Fibroblast of lung (primary cell): ENCODE measurements at regions not wholly inside any gene's neighbourhood (a gene's known extent, or its start where the extent isn't known, plus 50 kb on each side); places are given as distances from the start of the nearest gene placed in this dataset.

Source experiments
- DNase-seq, 2 donors: peaks; one replicate each; pipeline versions ENCODE4 v3.0.0 to v3.0.0-alpha.2; 2010; ENCODE audit warnings: low read depth in 2 of 2
- H2AFZ ChIP-seq: 2 replicates; pipeline ENCODE4 v1.5.1; 2012; ENCODE audit warnings: low read length, control low read depth, inconsistent platforms
- H3K27ac ChIP-seq: 2 replicates; pipeline ENCODE4 v1.5.1; 2011; ENCODE audit warnings: low read length, control low read depth; ENCODE audit not compliant: insufficient read depth
- H3K27me3 ChIP-seq: 2 replicates; pipeline ENCODE4 v1.5.1; 2011; ENCODE audit warnings: mild to moderate bottlenecking, low read length; ENCODE audit not compliant: control insufficient read depth, insufficient read depth
- H3K36me3 ChIP-seq: 2 replicates; pipeline ENCODE4 v1.5.1; 2011; ENCODE audit warnings: low read length; ENCODE audit not compliant: control insufficient read depth, insufficient read depth
- H3K4me1 ChIP-seq: 2 replicates; pipeline ENCODE4 v1.5.1; 2011; ENCODE audit warnings: low read length; ENCODE audit not compliant: control insufficient read depth, insufficient read depth; ENCODE audit errors: extremely low read depth
- H3K4me2 ChIP-seq: 2 replicates; pipeline ENCODE4 v1.5.1; 2011; ENCODE audit warnings: low read length, control low read depth; ENCODE audit not compliant: insufficient read depth; ENCODE audit errors: extremely low read depth
- H3K4me3 ChIP-seq, 4 experiments: fragments of 200-600 bp in 1 of 4; sonication (generic) in 1 of 4; replicated peaks in 1 of 4; 2 replicates each; pipeline ENCODE4 v1.5.1; 2011 to 2016; ENCODE audit warnings: low read length in 4 of 4, low read depth in 3 of 4, mild to moderate bottlenecking in 3 of 4, control low read depth in 2 of 4, inconsistent platforms in 1 of 4, mixed read lengths in 1 of 4; ENCODE audit not compliant: insufficient read depth in 1 of 4; ENCODE audit errors: control extremely low read depth in 1 of 4
- H3K79me2 ChIP-seq: 2 replicates; pipeline ENCODE4 v1.5.1; 2012; ENCODE audit warnings: mild to moderate bottlenecking, low read length, inconsistent platforms; ENCODE audit not compliant: control insufficient read depth, insufficient read depth
- H3K9ac ChIP-seq: 2 replicates; pipeline ENCODE4 v1.5.1; 2011; ENCODE audit warnings: mild to moderate bottlenecking, low read length, control low read depth; ENCODE audit not compliant: insufficient read depth
- H3K9me3 ChIP-seq: 2 replicates; pipeline ENCODE4 v1.5.1; 2012; ENCODE audit warnings: low read depth, low read length; ENCODE audit not compliant: control insufficient read depth, insufficient read depth
- H4K20me1 ChIP-seq: 2 replicates; pipeline ENCODE4 v1.5.1; 2011; ENCODE audit warnings: low read length; ENCODE audit not compliant: control insufficient read depth, insufficient read depth; ENCODE audit errors: extremely low read depth
- EZH2 ChIP-seq: IDR thresholded peaks from 2 replicates; pipeline ENCODE4 v1.5.1; 2012; ENCODE audit warnings: low read length, control low read depth, mild to moderate bottlenecking; ENCODE audit errors: missing control alignments
- TF ChIP-seq, protein P1 (sequence below), 2 donors: IDR thresholded peaks in 1 of 2; conservative IDR thresholded peaks in 1 of 2; 1 replicate in 1 of 2; 2 replicates in 1 of 2; pipeline ENCODE4 v1.5.1; 2011 to 2012; ENCODE audit warnings: low read length in 2 of 2, control low read depth in 1 of 2, inconsistent platforms in 1 of 2, low read depth in 1 of 2, mild to moderate bottlenecking in 1 of 2

DNA sequence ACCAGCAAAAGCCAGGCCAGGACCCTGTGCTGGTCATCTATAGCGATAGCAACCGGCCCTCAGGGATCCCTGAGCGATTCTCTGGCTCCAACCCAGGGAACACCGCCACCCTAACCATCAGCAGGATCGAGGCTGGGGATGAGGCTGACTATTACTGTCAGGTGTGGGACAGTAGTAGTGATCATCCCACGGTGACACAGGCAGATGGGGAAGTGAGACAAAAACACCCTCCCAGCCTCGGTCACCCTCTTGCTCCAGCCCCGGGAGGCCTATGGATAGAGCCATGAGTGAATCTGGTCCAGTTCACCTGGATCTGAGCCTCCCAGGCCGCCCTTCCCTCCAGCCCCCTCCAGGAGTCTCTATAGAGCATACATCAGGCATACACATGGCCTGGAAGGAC, 115.2 kb upstream of the IGLL5 start:
- H3K27me3 ChIP-seq = peaks cover 3% of the 10 kb centered on the region
- H3K4me1 ChIP-seq = no peaks in the 10 kb centered on the region
- no peaks in the 10 kb centered on the region for H3K36me3 ChIP-seq
- no peak overlapping the region for H3K27ac ChIP-seq
- no peaks in the 10 kb centered on the region for H3K9me3 ChIP-seq
- no peaks in the 10 kb centered on the region for H3K79me2 ChIP-seq
- H3K4me3 ChIP-seq = no peak overlapping the region
- TF ChIP-seq EZH2 = no peak
- TF ChIP-seq, protein P1, sequence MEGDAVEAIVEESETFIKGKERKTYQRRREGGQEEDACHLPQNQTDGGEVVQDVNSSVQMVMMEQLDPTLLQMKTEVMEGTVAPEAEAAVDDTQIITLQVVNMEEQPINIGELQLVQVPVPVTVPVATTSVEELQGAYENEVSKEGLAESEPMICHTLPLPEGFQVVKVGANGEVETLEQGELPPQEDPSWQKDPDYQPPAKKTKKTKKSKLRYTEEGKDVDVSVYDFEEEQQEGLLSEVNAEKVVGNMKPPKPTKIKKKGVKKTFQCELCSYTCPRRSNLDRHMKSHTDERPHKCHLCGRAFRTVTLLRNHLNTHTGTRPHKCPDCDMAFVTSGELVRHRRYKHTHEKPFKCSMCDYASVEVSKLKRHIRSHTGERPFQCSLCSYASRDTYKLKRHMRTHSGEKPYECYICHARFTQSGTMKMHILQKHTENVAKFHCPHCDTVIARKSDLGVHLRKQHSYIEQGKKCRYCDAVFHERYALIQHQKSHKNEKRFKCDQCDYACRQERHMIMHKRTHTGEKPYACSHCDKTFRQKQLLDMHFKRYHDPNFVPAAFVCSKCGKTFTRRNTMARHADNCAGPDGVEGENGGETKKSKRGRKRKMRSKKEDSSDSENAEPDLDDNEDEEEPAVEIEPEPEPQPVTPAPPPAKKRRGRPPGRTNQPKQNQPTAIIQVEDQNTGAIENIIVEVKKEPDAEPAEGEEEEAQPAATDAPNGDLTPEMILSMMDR (conservative IDR thresholded peaks at IDR 0.05 in 1 of 2, IDR thresholded peaks at IDR 0.05 in 1 of 2; ENCODE audit: low read depth in 1 of 2, low read length in 2 of 2) = no peak
- no peak for DNase-seq
- H4K20me1 ChIP-seq = no peaks in the 10 kb centered on the region
- no peak overlapping the region for H3K4me2 ChIP-seq
- no peak overlapping the region for H3K9ac ChIP-seq
- H2AFZ ChIP-seq = no peak overlapping the region

DNA sequence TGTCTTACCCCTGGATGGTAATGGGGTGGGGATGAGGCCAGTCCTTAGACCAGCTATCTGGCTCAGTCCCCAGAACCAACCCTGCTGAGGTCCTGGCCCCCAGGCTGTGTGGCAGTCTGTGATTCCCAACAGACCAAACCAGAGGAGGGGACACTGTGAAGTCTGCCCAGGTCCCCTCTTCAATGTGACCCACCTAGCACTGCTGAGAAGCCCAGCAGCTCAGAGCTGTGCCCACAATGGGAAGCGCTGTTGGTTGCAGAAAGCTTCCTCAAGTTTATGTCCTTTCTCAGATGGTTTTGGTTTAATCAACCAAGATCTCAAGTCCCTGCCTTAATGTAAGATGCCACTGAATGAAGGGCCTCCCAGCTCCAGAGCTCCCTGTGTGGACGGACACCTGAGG, 114.7 kb upstream of the IGLL5 start:
- Histone ChIP-seq H4K20me1 (no peaks in the 10 kb centered on the region), H3K9me3 (no peaks in the 10 kb centered on the region), H2AFZ (no peak overlapping the region), H3K4me3 (no peak overlapping the region), H3K4me1 (no peaks in the 10 kb centered on the region), H3K79me2 (no peaks in the 10 kb centered on the region), H3K36me3 (no peaks in the 10 kb centered on the region), H3K4me2 (no peak overlapping the region), H3K9ac (no peak overlapping the region), H3K27me3 (peaks cover 3% of the 10 kb centered on the region), H3K27ac (no peak overlapping the region)
- no peak for TF ChIP-seq EZH2
- TF ChIP-seq, protein P1 (conservative IDR thresholded peaks at IDR 0.05 in 1 of 2, IDR thresholded peaks at IDR 0.05 in 1 of 2; ENCODE audit: low read depth in 1 of 2, low read length in 2 of 2) = no peak
- DNase-seq = no peak

DNA sequence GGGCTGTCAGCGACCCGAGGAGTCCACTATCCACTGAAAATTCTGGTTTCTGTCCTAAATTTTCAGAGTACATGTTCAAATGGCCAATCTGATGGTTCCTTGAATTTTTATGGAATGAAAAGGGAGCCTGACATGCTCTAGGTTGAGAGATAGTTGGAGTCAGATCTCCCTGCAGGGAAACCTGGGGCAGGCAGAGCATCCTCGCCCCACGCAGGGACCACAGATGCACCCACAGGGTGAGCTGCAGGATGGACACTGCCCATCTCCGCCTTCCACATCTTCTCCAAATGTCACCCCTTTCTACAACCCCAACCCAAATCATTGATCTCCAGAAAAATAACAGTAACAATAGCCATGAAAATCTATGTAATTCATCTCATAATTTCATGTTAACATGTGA, 114.2 kb upstream of the IGLL5 start:
- Histone ChIP-seq H3K4me2 (no peak overlapping the region), H3K27ac (no peak overlapping the region), H3K79me2 (no peaks in the 10 kb centered on the region), H2AFZ (no peak overlapping the region), H3K4me3 (no peak overlapping the region), H3K36me3 (no peaks in the 10 kb centered on the region), H3K27me3 (peaks cover 3% of the 10 kb centered on the region), H3K4me1 (no peaks in the 10 kb centered on the region), H3K9me3 (no peaks in the 10 kb centered on the region), H4K20me1 (no peaks in the 10 kb centered on the region), H3K9ac (no peak overlapping the region)
- DNase-seq = no peak
- TF ChIP-seq EZH2 = no peak
- TF ChIP-seq, protein P1 (conservative IDR thresholded peaks at IDR 0.05 in 1 of 2, IDR thresholded peaks at IDR 0.05 in 1 of 2; ENCODE audit: low read depth in 1 of 2, low read length in 2 of 2) = no peak
